PC-3 (cell line): ENCODE measurements at regions not wholly inside any gene's neighbourhood (a gene's known extent, or its start where the extent isn't known, plus 50 kb on each side); places are given as distances from the start of the nearest gene placed in this dataset.

ENCODE experiments used
- ATAC-seq: fragments of 200-7000 bp; cut with Tn5 transposase; 2 replicates; pipeline ENCODE4 v1.9.1; 2020; ENCODE audit warnings: mild to moderate bottlenecking, moderate library complexity
- BruUV-seq: library from RNA; stranded (reverse); fragments of 400-500 nt; replicated peaks from 2 replicates; lab custom pipeline; 2021; lab: Mats Ljungman, UMichigan
- CTCF ChIA-PET: fragments of 300-600 bp; sonication (Branson Sonifier 250); formaldehyde crosslinking; loops from one replicate; lab custom pipeline; 2022; ENCODE audit warnings: antibody characterized with exemption; lab: Charles Lee
- POLR2A ChIA-PET: fragments of 300-600 bp; sonication (Branson Sonifier 250); formaldehyde crosslinking; loops from one replicate; lab custom pipeline; 2022; ENCODE audit warnings: antibody characterized with exemption; ENCODE audit not compliant: unreplicated experiment; lab: Charles Lee
- DNase-seq: peaks from one replicate; pipeline ENCODE4 v3.0.0-alpha.2; 2015
- H2AFZ ChIP-seq: fragments of 300-600 bp; sonication (generic); 2 replicates; pipeline ENCODE4 v1.6.0; 2016; ENCODE audit warnings: antibody characterized with exemption, low read length
- H3F3A ChIP-seq: fragments of 300-600 bp; sonication (generic); one replicate; pipeline ENCODE4 v1.6.0; 2017; ENCODE audit warnings: antibody characterized with exemption, low read length, control low read depth, mild to moderate bottlenecking; ENCODE audit not compliant: unreplicated experiment
- H3K27ac ChIP-seq: fragments of 300-600 bp; sonication (generic); 2 replicates; pipeline ENCODE4 v1.5.1; 2016; ENCODE audit warnings: mild to moderate bottlenecking, low read length
- H3K27me3 ChIP-seq: fragments of 300-600 bp; sonication (generic); 2 replicates; pipeline ENCODE4 v1.6.1; 2016; ENCODE audit warnings: low read length, mixed read lengths
- H3K36me3 ChIP-seq: fragments of 300-600 bp; sonication (generic); 2 replicates; pipeline ENCODE4 v1.6.1; 2016; ENCODE audit warnings: low read depth, mixed run types, low read length, mixed read lengths
- H3K4me1 ChIP-seq: fragments of 300-600 bp; sonication (generic); 2 replicates; pipeline ENCODE4 v1.5.1; 2016; ENCODE audit warnings: low read length; ENCODE audit not compliant: insufficient read depth
- H3K4me2 ChIP-seq: fragments of 300-600 bp; sonication (generic); 2 replicates; pipeline ENCODE4 v1.6.0; 2016; ENCODE audit warnings: low read length
- H3K4me3 ChIP-seq: fragments of 300-600 bp; sonication (generic); 2 replicates; pipeline ENCODE4 v1.5.1; 2016; ENCODE audit warnings: mild to moderate bottlenecking, low read length, mixed read lengths
- H3K79me2 ChIP-seq: fragments of 300-600 bp; sonication (generic); 2 replicates; pipeline ENCODE4 v1.6.1; 2017; ENCODE audit warnings: low read length, mixed read lengths
- H3K9ac ChIP-seq: fragments of 300-600 bp; sonication (generic); 2 replicates; pipeline ENCODE4 v1.6.0; 2016; ENCODE audit warnings: mild to moderate bottlenecking, low read length
- H3K9me2 ChIP-seq: fragments of 300-600 bp; sonication (generic); replicated peaks from 2 replicates; pipeline ENCODE4 v1.6.1; 2016; ENCODE audit warnings: mixed run types, low read length, mixed read lengths
- H3K9me3 ChIP-seq: fragments of 300-600 bp; sonication (generic); 2 replicates; pipeline ENCODE4 v1.6.1; 2016; ENCODE audit warnings: low read length, mixed read lengths
- H4K20me1 ChIP-seq: fragments of 300-600 bp; sonication (generic); 2 replicates; pipeline ENCODE4 v1.6.1; 2016; ENCODE audit warnings: low read length, mixed read lengths
- EZH2 ChIP-seq: fragments of 300-600 bp; sonication (generic); IDR thresholded peaks from one replicate; pipeline ENCODE4 v1.6.1; 2017; ENCODE audit warnings: antibody characterized with exemption, mild to moderate bottlenecking, low read length; ENCODE audit not compliant: unreplicated experiment
- EZH2phosphoT487 ChIP-seq: fragments of 300-600 bp; sonication (generic); IDR thresholded peaks from 2 replicates; pipeline ENCODE4 v1.6.1; 2018; ENCODE audit warnings: mild to moderate bottlenecking, antibody characterized with exemption, low read length, borderline replicate concordance
- intact Hi-C: fragments of 100-400 bp; cut with micrococcal nuclease; formaldehyde crosslinking; loops from 2 replicates; pipeline ENCODE4 v1.9.0; 2023
- TF ChIP-seq, protein P1 (sequence below): fragments of 300-600 bp; sonication (generic); conservative IDR thresholded peaks from 2 replicates; pipeline ENCODE4 v1.5.1; 2017; ENCODE audit warnings: antibody characterized with exemption, low read depth, mild to moderate bottlenecking, low read length

DNA sequence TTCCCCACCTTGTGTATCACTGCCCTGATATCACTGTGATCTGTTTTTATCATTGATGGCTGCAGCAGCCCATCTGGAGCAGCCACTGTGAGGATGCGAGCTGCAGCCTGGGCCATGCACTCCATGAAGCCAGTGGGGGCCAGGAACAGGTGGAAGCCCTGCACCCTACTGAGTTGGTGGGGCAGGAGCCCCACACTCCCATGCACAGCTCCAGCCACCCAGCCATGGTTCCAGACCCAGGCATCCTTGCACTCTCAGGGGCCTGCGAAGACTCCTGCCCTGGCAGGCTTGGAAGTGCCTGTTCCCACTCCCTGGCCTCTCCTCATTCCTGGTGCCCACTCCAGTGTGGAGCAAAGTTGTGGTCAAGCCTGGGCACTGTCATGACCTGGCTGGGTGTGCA, 424.0 kb upstream of the FZD8 start:
- no peaks in the 10 kb centered on the region for H3K27me3 ChIP-seq
- intact Hi-C loops = no loop called here
- no peaks in the 10 kb centered on the region for H3K9me2 ChIP-seq
- BruUV-seq = no TSS peak
- H3K4me1 ChIP-seq = no peaks in the 10 kb centered on the region
- H2AFZ ChIP-seq = no peak overlapping the region
- peaks cover 7% of the 10 kb centered on the region; the same call in 1 of the 2 replicates for H3K36me3 ChIP-seq
- no peak for ATAC-seq
- H3K9me3 ChIP-seq = peaks cover 23% of the 10 kb centered on the region
- TF ChIP-seq, protein P1, sequence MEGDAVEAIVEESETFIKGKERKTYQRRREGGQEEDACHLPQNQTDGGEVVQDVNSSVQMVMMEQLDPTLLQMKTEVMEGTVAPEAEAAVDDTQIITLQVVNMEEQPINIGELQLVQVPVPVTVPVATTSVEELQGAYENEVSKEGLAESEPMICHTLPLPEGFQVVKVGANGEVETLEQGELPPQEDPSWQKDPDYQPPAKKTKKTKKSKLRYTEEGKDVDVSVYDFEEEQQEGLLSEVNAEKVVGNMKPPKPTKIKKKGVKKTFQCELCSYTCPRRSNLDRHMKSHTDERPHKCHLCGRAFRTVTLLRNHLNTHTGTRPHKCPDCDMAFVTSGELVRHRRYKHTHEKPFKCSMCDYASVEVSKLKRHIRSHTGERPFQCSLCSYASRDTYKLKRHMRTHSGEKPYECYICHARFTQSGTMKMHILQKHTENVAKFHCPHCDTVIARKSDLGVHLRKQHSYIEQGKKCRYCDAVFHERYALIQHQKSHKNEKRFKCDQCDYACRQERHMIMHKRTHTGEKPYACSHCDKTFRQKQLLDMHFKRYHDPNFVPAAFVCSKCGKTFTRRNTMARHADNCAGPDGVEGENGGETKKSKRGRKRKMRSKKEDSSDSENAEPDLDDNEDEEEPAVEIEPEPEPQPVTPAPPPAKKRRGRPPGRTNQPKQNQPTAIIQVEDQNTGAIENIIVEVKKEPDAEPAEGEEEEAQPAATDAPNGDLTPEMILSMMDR = no peak
- TF ChIP-seq EZH2phosphoT487 = no peak
- no peak for TF ChIP-seq EZH2
- no peak for DNase-seq
- ChIA-PET POLR2A (no interaction called here), CTCF (no interaction called here)
- H3K4me2 ChIP-seq = no peak overlapping the region
- H3K79me2 ChIP-seq = no peaks in the 10 kb centered on the region
- H4K20me1 ChIP-seq = no peaks in the 10 kb centered on the region
- no peak overlapping the region for H3K4me3 ChIP-seq
- H3K9ac ChIP-seq = no peak overlapping the region
- H3F3A ChIP-seq = no peaks in the 10 kb centered on the region
- H3K27ac ChIP-seq = no peak overlapping the region

DNA sequence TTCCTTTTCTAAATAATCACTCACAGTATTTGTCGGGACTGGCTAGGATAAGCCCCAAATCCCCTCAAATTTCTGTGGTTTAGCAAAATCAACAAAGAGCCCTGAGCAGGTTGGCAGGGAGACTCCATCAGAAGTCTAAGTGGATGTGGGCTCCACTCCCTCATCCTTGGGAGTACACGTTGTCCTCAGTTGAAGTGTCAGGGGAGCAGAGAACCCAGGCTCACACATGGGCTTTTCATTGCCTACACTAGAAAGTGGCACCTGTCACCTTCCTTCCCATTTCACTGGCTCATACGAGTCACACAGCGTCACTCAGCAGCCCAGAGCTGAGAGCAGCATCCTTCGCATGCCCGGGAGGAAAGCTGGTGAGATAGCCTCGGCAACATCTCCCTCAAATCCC, 421.3 kb upstream of the FZD8 start:
- intact Hi-C loops = no loop called here
- DNase-seq (no peak), ATAC-seq (peak; percentile 22; the same call in 1 of the 2 replicates)
- no peak overlapping the region for H3K4me3 ChIP-seq
- no peaks in the 10 kb centered on the region for H4K20me1 ChIP-seq
- peaks cover 7% of the 10 kb centered on the region; the same call in 1 of the 2 replicates for H3K36me3 ChIP-seq
- no TSS peak for BruUV-seq
- no peaks in the 10 kb centered on the region for H3K4me1 ChIP-seq
- H3K9me3 ChIP-seq = peaks cover 23% of the 10 kb centered on the region
- no peak overlapping the region for H3K9ac ChIP-seq
- TF ChIP-seq, protein P1 = no peak
- no peak for TF ChIP-seq EZH2
- no peak for TF ChIP-seq EZH2phosphoT487
- H3K27ac ChIP-seq = no peak overlapping the region
- no peaks in the 10 kb centered on the region for H3K79me2 ChIP-seq
- no peaks in the 10 kb centered on the region for H3K27me3 ChIP-seq
- ChIA-PET POLR2A (no interaction called here), CTCF (interaction anchor here (0.6 kb wide), 1 partner anchor 572 kb away, joined by 4 read pairs; no protein-coding TSS in a partner anchor)
- no peaks in the 10 kb centered on the region for H3F3A ChIP-seq
- H3K4me2 ChIP-seq = no peak overlapping the region
- H2AFZ ChIP-seq = no peak overlapping the region
- no peaks in the 10 kb centered on the region for H3K9me2 ChIP-seq

DNA sequence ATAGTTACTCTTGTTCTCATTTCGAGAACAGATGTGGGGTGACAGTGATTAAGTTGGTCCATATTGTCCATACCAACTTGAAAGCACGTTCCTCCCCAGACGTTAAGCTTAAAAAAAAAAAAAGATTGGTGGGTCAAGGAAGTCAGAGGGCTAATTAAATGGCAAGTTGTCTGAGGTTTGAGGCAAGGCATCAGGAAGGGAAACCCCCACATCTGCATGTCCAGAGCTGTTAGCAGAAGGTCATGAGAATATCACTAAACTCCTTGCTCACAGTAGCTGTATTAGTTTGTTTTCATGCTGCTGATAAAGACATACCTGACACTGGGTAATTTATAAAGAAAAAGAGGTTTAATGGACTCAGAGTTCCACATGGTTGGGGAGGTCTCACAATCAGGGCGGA, 415.6 kb upstream of the FZD8 start:
- peaks cover 12% of the 10 kb centered on the region; the same call in 1 of the 2 replicates for H3K36me3 ChIP-seq
- DNase-seq = no peak
- H3K27me3 ChIP-seq = no peaks in the 10 kb centered on the region
- no peak overlapping the region for H3K27ac ChIP-seq
- no peak overlapping the region for H3K4me2 ChIP-seq
- intact Hi-C loops = no loop called here
- CTCF ChIA-PET = no interaction called here
- peaks cover 29% of the 10 kb centered on the region for H3K9me3 ChIP-seq
- TF ChIP-seq, protein P1 = no peak
- TF ChIP-seq EZH2 (no peak), EZH2phosphoT487 (no peak)
- H3K4me3 ChIP-seq = no peak overlapping the region
- POLR2A ChIA-PET = interaction anchor here (0.6 kb wide), 1 partner anchor 610 kb away, joined by 4 read pairs; no protein-coding TSS in a partner anchor
- no peak overlapping the region for H3K9ac ChIP-seq
- no peak overlapping the region for H2AFZ ChIP-seq
- H3K79me2 ChIP-seq = no peaks in the 10 kb centered on the region
- no peak for ATAC-seq
- no TSS peak for BruUV-seq
- no peaks in the 10 kb centered on the region for H3K9me2 ChIP-seq
- H4K20me1 ChIP-seq = no peaks in the 10 kb centered on the region
- H3F3A ChIP-seq = no peaks in the 10 kb centered on the region
- H3K4me1 ChIP-seq = no peaks in the 10 kb centered on the region
